MM.1S (cell line): ENCODE measurements at regions not wholly inside any gene's neighbourhood (a gene's known extent, or its start where the extent isn't known, plus 50 kb on each side); places are given as distances from the start of the nearest gene placed in this dataset.

ENCODE experiments used
- EZH2phosphoT487 ChIP-seq: fragments of 300-600 bp; sonication (generic); IDR thresholded peaks from 2 replicates; pipeline ENCODE4 v1.6.1; 2018; ENCODE audit warnings: antibody characterized with exemption, low read length
- TF ChIP-seq, protein P1 (sequence below): fragments of 300-600 bp; sonication (generic); IDR thresholded peaks from 2 replicates; pipeline ENCODE4 v1.5.1; 2016; ENCODE audit warnings: antibody characterized with exemption, low read length, mixed read lengths

DNA sequence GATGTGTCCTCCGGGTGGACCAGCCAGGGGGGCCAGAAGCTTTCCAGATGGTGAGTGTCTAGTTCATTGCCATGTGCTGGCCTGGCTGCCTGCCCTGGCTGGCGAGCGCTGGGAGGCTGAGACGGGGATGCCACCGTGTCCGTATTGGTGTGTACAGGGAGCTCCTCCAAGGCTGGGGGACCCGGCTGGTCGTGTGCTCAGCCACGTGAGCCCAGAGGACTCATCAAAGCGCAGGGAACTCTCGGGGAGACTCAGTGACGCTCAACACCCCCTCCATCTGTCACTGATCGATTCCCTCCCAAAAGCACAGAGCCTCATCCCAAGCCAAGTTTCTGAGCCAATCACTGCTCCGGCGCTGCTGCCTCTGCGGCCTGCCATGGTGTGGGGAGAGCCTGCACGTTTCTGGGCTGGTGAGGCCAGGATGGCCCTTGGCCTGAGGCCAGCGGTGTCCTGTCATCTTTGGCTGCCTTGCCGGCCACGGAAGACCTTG, 423.7 kb downstream of the SHANK2 start:
- TF ChIP-seq EZH2phosphoT487: no peak
- TF ChIP-seq, protein P1, sequence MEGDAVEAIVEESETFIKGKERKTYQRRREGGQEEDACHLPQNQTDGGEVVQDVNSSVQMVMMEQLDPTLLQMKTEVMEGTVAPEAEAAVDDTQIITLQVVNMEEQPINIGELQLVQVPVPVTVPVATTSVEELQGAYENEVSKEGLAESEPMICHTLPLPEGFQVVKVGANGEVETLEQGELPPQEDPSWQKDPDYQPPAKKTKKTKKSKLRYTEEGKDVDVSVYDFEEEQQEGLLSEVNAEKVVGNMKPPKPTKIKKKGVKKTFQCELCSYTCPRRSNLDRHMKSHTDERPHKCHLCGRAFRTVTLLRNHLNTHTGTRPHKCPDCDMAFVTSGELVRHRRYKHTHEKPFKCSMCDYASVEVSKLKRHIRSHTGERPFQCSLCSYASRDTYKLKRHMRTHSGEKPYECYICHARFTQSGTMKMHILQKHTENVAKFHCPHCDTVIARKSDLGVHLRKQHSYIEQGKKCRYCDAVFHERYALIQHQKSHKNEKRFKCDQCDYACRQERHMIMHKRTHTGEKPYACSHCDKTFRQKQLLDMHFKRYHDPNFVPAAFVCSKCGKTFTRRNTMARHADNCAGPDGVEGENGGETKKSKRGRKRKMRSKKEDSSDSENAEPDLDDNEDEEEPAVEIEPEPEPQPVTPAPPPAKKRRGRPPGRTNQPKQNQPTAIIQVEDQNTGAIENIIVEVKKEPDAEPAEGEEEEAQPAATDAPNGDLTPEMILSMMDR: no peak
